NCI-H446 treated with DMSO at 0.1 percent for 48 hours (cell line): ENCODE measurements at regions not wholly inside any gene's neighbourhood (a gene's known extent, or its start where the extent isn't known, plus 50 kb on each side); places are given as distances from the start of the nearest gene placed in this dataset.
"Not testable (repeated sequence)": the region's sequence is repeated elsewhere in the genome, so short reads cannot be mapped to it uniquely, and the experiment has no call there.

ENCODE experiments used
- DNase-seq: peaks from one replicate; lab custom pipeline; 2025; lab: John Stamatoyannopoulos, UW

- DNase-seq, result peak; percentile 81
Measured at GRCh38 chr21:16420031-16420724, 690.4 kb downstream of the USP25 start.

GRCh38 chr21:16421007-16421406 is 691.2 kb downstream of the USP25 start:
- DNase-seq, result no peak

- no peak for DNase-seq
Measured at GRCh38 chr21:16421965-16422364, 692.2 kb downstream of the USP25 start.

- peak; percentile 26 for DNase-seq
Measured at GRCh38 chr21:16422702-16423101, 692.9 kb downstream of the USP25 start.

- DNase-seq, result no peak
Measured at GRCh38 chr21:16423921-16424320, 694.1 kb downstream of the USP25 start.

- DNase-seq, result peak; percentile 30
Measured at GRCh38 chr21:16424331-16424751, 694.6 kb downstream of the USP25 start.

GRCh38 chr21:16425376-16425775 is 695.6 kb downstream of the USP25 start:
- DNase-seq, result no peak

GRCh38 chr21:16426936-16427335 is 697.2 kb downstream of the USP25 start:
- no peak for DNase-seq

GRCh38 chr21:16427587-16428087 is 697.9 kb downstream of the USP25 start:
- no peak for DNase-seq

GRCh38 chr21:16437586-16437985 is 707.8 kb downstream of the USP25 start:
- DNase-seq, result no peak

- no peak for DNase-seq
Measured at GRCh38 chr21:16438761-16439160, 709.0 kb downstream of the USP25 start.

- DNase-seq, result no peak
Measured at GRCh38 chr21:16441789-16442188, 712.0 kb downstream of the USP25 start.

- DNase-seq, result peak; percentile 24
Measured at GRCh38 chr21:16454399-16454798, 724.6 kb downstream of the USP25 start.

- no peak for DNase-seq
Measured at GRCh38 chr21:16455526-16455925, 725.7 kb downstream of the USP25 start.

- peak; percentile 60 for DNase-seq
Measured at GRCh38 chr21:16455978-16456377, 726.2 kb downstream of the USP25 start.

- no peak for DNase-seq
Measured at GRCh38 chr21:16457498-16457897, 727.7 kb downstream of the USP25 start.

- DNase-seq, result no peak
Measured at GRCh38 chr21:16460936-16461335, 731.2 kb downstream of the USP25 start.

GRCh38 chr21:16464211-16464889 is 734.6 kb downstream of the USP25 start:
- DNase-seq, result not testable (repeated sequence)

GRCh38 chr21:16468184-16468583 is 738.4 kb downstream of the USP25 start:
- DNase-seq, result no peak

- DNase-seq, result no peak
Measured at GRCh38 chr21:16473988-16474387, 744.2 kb downstream of the USP25 start.

- DNase-seq, result no peak
Measured at GRCh38 chr21:16476056-16476825, 746.5 kb downstream of the USP25 start.

GRCh38 chr21:16488042-16488441 is 758.3 kb downstream of the USP25 start:
- DNase-seq, result no peak

- no peak for DNase-seq
Measured at GRCh38 chr21:16492356-16492755, 762.6 kb downstream of the USP25 start.
